Astrocyte of the spinal cord (primary cell): ENCODE measurements at regions not wholly inside any gene's neighbourhood (a gene's known extent, or its start where the extent isn't known, plus 50 kb on each side); places are given as distances from the start of the nearest gene placed in this dataset.

Experiments used
- DNase-seq: peaks from one replicate; pipeline ENCODE4 v3.0.0; 2011; ENCODE audit warnings: low read depth, low spot score
- H3K4me3 ChIP-seq: 2 replicates; pipeline ENCODE4 v1.5.1; 2011; ENCODE audit warnings: low read depth, mild to moderate bottlenecking, low read length, moderate library complexity
- in situ Hi-C: cut with HindIII; loops from 2 replicates; pipeline ENCODE4 v1.10.0; 2017; ENCODE audit warnings: low sequenced_read_pairs
- TF ChIP-seq, protein P1 (sequence below): IDR thresholded peaks from 2 replicates; pipeline ENCODE4 v1.5.1; 2012; ENCODE audit warnings: low read depth, mild to moderate bottlenecking, low read length, inconsistent platforms

DNA sequence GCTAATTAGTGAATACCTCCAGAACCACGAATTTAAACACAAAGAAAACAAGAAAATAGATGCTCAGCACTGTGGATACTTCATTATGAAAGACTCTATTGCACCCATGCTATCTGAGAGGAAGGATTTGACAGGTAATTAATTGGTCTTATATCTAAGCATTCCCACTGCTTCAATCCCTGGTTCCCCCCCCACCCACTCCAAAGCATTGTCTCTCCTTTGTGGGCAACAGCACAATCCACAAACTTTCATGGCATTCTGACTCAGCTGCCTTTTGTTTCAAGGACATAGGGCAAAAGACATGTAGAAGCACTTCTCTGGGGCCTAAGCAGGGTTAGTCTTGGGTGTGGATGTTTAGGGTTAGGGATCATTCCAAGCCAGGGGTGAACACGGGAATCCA is 551.4 kb downstream of the BUD13 start:
- no peak overlapping the region for H3K4me3 ChIP-seq
- TF ChIP-seq, protein P1, sequence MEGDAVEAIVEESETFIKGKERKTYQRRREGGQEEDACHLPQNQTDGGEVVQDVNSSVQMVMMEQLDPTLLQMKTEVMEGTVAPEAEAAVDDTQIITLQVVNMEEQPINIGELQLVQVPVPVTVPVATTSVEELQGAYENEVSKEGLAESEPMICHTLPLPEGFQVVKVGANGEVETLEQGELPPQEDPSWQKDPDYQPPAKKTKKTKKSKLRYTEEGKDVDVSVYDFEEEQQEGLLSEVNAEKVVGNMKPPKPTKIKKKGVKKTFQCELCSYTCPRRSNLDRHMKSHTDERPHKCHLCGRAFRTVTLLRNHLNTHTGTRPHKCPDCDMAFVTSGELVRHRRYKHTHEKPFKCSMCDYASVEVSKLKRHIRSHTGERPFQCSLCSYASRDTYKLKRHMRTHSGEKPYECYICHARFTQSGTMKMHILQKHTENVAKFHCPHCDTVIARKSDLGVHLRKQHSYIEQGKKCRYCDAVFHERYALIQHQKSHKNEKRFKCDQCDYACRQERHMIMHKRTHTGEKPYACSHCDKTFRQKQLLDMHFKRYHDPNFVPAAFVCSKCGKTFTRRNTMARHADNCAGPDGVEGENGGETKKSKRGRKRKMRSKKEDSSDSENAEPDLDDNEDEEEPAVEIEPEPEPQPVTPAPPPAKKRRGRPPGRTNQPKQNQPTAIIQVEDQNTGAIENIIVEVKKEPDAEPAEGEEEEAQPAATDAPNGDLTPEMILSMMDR = no peak
- no peak for DNase-seq
- in situ Hi-C loops = no loop called here

GRCh38 chr11:116219171-116219635 is 553.6 kb downstream of the BUD13 start:
- TF ChIP-seq, protein P1 = no peak
- H3K4me3 ChIP-seq = no peak overlapping the region
- DNase-seq = no peak
- in situ Hi-C loops = no loop called here

- in situ Hi-C loops = no loop called here
- no peak for DNase-seq
- no peak overlapping the region for H3K4me3 ChIP-seq
- TF ChIP-seq, protein P1 = no peak
Observed at GRCh38 chr11:116217441-116217840, 555.3 kb downstream of the BUD13 start.

DNA sequence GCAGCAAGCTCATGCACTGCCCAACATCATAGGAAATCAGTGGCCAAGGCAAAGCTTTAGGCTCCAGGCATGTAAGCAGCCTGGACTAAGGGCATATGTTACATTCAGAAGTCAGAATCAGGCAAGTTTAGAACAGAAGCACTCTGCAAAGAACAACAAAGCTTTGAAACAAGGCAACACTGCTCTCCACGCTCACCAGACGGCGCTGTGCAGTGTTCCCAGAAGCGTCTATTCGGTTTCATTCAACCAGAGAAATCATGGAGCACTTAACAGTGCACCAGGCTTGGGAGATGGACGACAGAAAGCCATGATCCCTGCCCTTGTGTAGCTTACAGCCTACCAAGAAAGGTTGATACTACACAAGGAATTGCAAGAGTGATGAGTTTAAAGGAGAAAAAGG is 555.8 kb downstream of the BUD13 start:
- TF ChIP-seq, protein P1 = peak; percentile 85
- DNase-seq = peak; percentile 39
- in situ Hi-C loops = no loop called here
- H3K4me3 ChIP-seq = no peak overlapping the region

- no peak for DNase-seq
- TF ChIP-seq, protein P1 = peak; percentile 15
- no peak overlapping the region for H3K4me3 ChIP-seq
- in situ Hi-C loops = no loop called here
Observed at GRCh38 chr11:116215471-116216113, 557.2 kb downstream of the BUD13 start.

DNA sequence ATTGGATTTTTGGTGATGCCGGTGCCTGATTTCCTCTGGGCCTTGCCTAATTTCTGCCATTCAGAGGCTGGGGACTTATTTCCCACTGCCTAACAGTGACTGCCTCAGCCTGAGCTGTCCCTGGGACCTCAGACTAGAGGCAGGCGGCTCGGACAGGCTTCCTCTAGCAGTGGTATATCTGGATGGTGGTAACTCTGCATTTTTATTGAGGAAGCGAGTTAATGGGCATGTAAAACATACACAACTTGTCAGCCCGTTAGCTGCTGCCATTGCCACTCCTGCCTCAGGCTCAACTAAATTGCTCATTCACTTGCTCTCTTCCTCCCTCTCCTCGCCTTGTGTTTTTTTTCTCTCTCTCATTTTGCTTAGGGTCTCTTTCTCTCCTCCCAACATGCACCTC is 561.6 kb downstream of the BUD13 start:
- no peak for DNase-seq
- in situ Hi-C loops = no loop called here
- H3K4me3 ChIP-seq = no peak overlapping the region
- TF ChIP-seq, protein P1 = no peak
